Fibroblast of lung (primary cell): ENCODE measurements at regions not wholly inside any gene's neighbourhood (a gene's known extent, or its start where the extent isn't known, plus 50 kb on each side); places are given as distances from the start of the nearest gene placed in this dataset.

Source experiments
- DNase-seq, 2 donors: peaks; one replicate each; pipeline versions ENCODE4 v3.0.0 to v3.0.0-alpha.2; 2010; ENCODE audit warnings: low read depth in 2 of 2
- H2AFZ ChIP-seq: 2 replicates; pipeline ENCODE4 v1.5.1; 2012; ENCODE audit warnings: low read length, control low read depth, inconsistent platforms
- H3K27ac ChIP-seq: 2 replicates; pipeline ENCODE4 v1.5.1; 2011; ENCODE audit warnings: low read length, control low read depth; ENCODE audit not compliant: insufficient read depth
- H3K27me3 ChIP-seq: 2 replicates; pipeline ENCODE4 v1.5.1; 2011; ENCODE audit warnings: mild to moderate bottlenecking, low read length; ENCODE audit not compliant: control insufficient read depth, insufficient read depth
- H3K36me3 ChIP-seq: 2 replicates; pipeline ENCODE4 v1.5.1; 2011; ENCODE audit warnings: low read length; ENCODE audit not compliant: control insufficient read depth, insufficient read depth
- H3K4me1 ChIP-seq: 2 replicates; pipeline ENCODE4 v1.5.1; 2011; ENCODE audit warnings: low read length; ENCODE audit not compliant: control insufficient read depth, insufficient read depth; ENCODE audit errors: extremely low read depth
- H3K4me2 ChIP-seq: 2 replicates; pipeline ENCODE4 v1.5.1; 2011; ENCODE audit warnings: low read length, control low read depth; ENCODE audit not compliant: insufficient read depth; ENCODE audit errors: extremely low read depth
- H3K4me3 ChIP-seq, 4 experiments: fragments of 200-600 bp in 1 of 4; sonication (generic) in 1 of 4; replicated peaks in 1 of 4; 2 replicates each; pipeline ENCODE4 v1.5.1; 2011 to 2016; ENCODE audit warnings: low read length in 4 of 4, low read depth in 3 of 4, mild to moderate bottlenecking in 3 of 4, control low read depth in 2 of 4, inconsistent platforms in 1 of 4, mixed read lengths in 1 of 4; ENCODE audit not compliant: insufficient read depth in 1 of 4; ENCODE audit errors: control extremely low read depth in 1 of 4
- H3K79me2 ChIP-seq: 2 replicates; pipeline ENCODE4 v1.5.1; 2012; ENCODE audit warnings: mild to moderate bottlenecking, low read length, inconsistent platforms; ENCODE audit not compliant: control insufficient read depth, insufficient read depth
- H3K9ac ChIP-seq: 2 replicates; pipeline ENCODE4 v1.5.1; 2011; ENCODE audit warnings: mild to moderate bottlenecking, low read length, control low read depth; ENCODE audit not compliant: insufficient read depth
- H3K9me3 ChIP-seq: 2 replicates; pipeline ENCODE4 v1.5.1; 2012; ENCODE audit warnings: low read depth, low read length; ENCODE audit not compliant: control insufficient read depth, insufficient read depth
- H4K20me1 ChIP-seq: 2 replicates; pipeline ENCODE4 v1.5.1; 2011; ENCODE audit warnings: low read length; ENCODE audit not compliant: control insufficient read depth, insufficient read depth; ENCODE audit errors: extremely low read depth
- EZH2 ChIP-seq: IDR thresholded peaks from 2 replicates; pipeline ENCODE4 v1.5.1; 2012; ENCODE audit warnings: low read length, control low read depth, mild to moderate bottlenecking; ENCODE audit errors: missing control alignments
- TF ChIP-seq, protein P1 (sequence below), 2 donors: IDR thresholded peaks in 1 of 2; conservative IDR thresholded peaks in 1 of 2; 1 replicate in 1 of 2; 2 replicates in 1 of 2; pipeline ENCODE4 v1.5.1; 2011 to 2012; ENCODE audit warnings: low read length in 2 of 2, control low read depth in 1 of 2, inconsistent platforms in 1 of 2, low read depth in 1 of 2, mild to moderate bottlenecking in 1 of 2

DNA sequence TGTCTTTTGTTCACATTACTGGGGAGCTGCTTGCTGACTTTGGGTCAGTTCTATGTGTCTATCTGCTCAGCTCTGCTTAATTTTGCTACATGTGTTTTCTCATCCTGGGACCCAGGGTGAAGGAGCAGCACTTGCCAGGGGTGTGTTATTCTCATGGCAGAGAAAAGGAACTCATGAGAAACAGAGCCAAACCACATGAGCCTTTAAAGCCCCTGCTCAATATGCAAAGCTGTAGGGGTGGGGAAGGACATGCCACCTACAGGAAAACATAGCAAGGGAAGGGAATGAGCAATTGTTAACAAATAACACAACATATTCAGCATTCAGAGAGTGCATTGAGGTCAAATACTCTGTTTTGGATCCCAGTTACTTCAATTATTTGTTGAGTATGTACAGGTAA is 290.9 kb downstream of the CDK5RAP2 start:
- TF ChIP-seq EZH2: no peak
- TF ChIP-seq, protein P1, sequence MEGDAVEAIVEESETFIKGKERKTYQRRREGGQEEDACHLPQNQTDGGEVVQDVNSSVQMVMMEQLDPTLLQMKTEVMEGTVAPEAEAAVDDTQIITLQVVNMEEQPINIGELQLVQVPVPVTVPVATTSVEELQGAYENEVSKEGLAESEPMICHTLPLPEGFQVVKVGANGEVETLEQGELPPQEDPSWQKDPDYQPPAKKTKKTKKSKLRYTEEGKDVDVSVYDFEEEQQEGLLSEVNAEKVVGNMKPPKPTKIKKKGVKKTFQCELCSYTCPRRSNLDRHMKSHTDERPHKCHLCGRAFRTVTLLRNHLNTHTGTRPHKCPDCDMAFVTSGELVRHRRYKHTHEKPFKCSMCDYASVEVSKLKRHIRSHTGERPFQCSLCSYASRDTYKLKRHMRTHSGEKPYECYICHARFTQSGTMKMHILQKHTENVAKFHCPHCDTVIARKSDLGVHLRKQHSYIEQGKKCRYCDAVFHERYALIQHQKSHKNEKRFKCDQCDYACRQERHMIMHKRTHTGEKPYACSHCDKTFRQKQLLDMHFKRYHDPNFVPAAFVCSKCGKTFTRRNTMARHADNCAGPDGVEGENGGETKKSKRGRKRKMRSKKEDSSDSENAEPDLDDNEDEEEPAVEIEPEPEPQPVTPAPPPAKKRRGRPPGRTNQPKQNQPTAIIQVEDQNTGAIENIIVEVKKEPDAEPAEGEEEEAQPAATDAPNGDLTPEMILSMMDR (conservative IDR thresholded peaks at IDR 0.05 in 1 of 2, IDR thresholded peaks at IDR 0.05 in 1 of 2; ENCODE audit: low read depth in 1 of 2, low read length in 2 of 2): no peak
- H3K79me2 ChIP-seq: no peaks in the 10 kb centered on the region
- no peak overlapping the region for H3K4me2 ChIP-seq
- H3K9me3 ChIP-seq: no peaks in the 10 kb centered on the region
- H2AFZ ChIP-seq: no peak overlapping the region
- no peaks in the 10 kb centered on the region for H3K36me3 ChIP-seq
- H3K27ac ChIP-seq: no peak overlapping the region
- DNase-seq: peak in 1 of 2 donors; percentile 11
- H3K27me3 ChIP-seq: no peaks in the 10 kb centered on the region
- no peak overlapping the region for H3K9ac ChIP-seq
- no peak overlapping the region for H3K4me3 ChIP-seq
- no peaks in the 10 kb centered on the region for H3K4me1 ChIP-seq
- no peaks in the 10 kb centered on the region for H4K20me1 ChIP-seq

DNA sequence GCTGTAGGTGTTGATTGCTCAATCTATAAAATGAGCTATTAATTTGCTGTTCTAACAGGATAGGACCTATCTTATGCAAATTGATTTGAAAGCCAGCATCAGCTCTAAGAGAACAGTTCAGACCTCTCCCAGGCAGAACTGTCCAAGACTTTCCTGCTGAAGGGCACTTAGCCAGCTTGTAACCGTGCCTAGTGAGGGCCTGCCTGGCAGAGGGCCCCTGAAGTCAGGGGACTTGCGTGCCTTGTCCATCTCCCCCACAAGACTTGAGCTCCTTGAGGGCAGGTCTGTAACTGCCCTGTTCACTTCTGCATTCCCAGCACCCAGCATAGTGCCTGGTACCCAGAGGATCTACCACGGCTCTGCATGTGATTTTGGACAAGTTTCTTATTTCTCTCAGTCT is 293.4 kb downstream of the CDK5RAP2 start:
- Histone ChIP-seq H3K9me3 (no peaks in the 10 kb centered on the region), H4K20me1 (no peaks in the 10 kb centered on the region), H3K79me2 (no peaks in the 10 kb centered on the region), H3K9ac (no peak overlapping the region), H3K4me3 (no peak overlapping the region), H3K4me2 (no peak overlapping the region), H3K36me3 (no peaks in the 10 kb centered on the region), H2AFZ (no peak overlapping the region), H3K27me3 (no peaks in the 10 kb centered on the region), H3K27ac (no peak overlapping the region), H3K4me1 (no peaks in the 10 kb centered on the region)
- TF ChIP-seq EZH2: no peak
- TF ChIP-seq, protein P1 (conservative IDR thresholded peaks at IDR 0.05 in 1 of 2, IDR thresholded peaks at IDR 0.05 in 1 of 2; ENCODE audit: low read depth in 1 of 2, low read length in 2 of 2): no peak
- no peak for DNase-seq

DNA sequence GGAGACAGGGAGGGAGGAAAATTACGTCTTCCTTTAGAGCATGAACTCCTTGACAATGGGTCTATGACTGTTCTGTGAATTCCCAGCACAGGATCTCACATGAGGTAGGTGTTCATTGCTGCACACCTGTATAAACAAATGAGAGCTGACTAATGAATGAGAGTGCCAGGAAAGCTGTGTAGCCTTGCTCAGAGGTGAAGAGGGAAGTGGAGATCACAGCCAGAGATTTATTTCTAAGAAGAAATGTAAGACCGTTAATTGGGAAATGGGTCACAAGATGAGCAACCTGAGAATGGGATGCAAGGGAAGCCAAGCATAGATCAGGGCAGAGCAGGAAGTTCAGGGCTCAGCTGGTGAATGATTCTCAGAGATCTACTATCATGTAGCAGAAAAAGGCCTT is 295.1 kb downstream of the CDK5RAP2 start:
- no peak overlapping the region for H3K27ac ChIP-seq
- no peak overlapping the region for H2AFZ ChIP-seq
- no peak for TF ChIP-seq EZH2
- TF ChIP-seq, protein P1 (conservative IDR thresholded peaks at IDR 0.05 in 1 of 2, IDR thresholded peaks at IDR 0.05 in 1 of 2; ENCODE audit: low read depth in 1 of 2, low read length in 2 of 2): no peak
- H3K9me3 ChIP-seq: no peaks in the 10 kb centered on the region
- H3K79me2 ChIP-seq: no peaks in the 10 kb centered on the region
- H3K4me2 ChIP-seq: no peak overlapping the region
- no peaks in the 10 kb centered on the region for H3K36me3 ChIP-seq
- H3K9ac ChIP-seq: no peak overlapping the region
- no peaks in the 10 kb centered on the region for H3K4me1 ChIP-seq
- H3K4me3 ChIP-seq: no peak overlapping the region
- no peaks in the 10 kb centered on the region for H3K27me3 ChIP-seq
- peak in 1 of 2 donors; percentile 8 for DNase-seq
- no peaks in the 10 kb centered on the region for H4K20me1 ChIP-seq
